ENCODE measurements at regions not wholly inside any gene's neighbourhood (a gene's known extent, or its start where the extent isn't known, plus 50 kb on each side); places are given as distances from the start of the nearest gene placed in this dataset.

DNA sequence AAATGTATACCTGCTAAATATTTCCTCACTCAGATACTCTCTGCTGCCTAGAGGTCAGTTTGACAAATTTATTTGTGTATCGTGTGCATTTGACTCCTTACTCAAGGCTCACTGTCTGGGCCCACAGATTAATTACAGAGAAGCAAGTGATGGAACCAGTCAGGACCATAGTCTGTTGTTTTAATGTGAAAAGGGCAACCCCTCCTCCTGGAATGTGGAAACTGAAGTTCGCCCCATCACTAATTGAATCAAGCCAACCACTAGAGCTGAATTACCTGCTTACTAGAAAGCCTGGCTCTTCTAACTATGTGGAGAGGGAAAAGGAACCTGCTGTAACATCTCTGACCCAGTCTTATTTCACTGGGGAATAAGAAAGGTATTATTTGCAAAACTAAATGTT lies 199.9 kb upstream of the KRR1 start:
- TF ChIP-seq, protein P1, sequence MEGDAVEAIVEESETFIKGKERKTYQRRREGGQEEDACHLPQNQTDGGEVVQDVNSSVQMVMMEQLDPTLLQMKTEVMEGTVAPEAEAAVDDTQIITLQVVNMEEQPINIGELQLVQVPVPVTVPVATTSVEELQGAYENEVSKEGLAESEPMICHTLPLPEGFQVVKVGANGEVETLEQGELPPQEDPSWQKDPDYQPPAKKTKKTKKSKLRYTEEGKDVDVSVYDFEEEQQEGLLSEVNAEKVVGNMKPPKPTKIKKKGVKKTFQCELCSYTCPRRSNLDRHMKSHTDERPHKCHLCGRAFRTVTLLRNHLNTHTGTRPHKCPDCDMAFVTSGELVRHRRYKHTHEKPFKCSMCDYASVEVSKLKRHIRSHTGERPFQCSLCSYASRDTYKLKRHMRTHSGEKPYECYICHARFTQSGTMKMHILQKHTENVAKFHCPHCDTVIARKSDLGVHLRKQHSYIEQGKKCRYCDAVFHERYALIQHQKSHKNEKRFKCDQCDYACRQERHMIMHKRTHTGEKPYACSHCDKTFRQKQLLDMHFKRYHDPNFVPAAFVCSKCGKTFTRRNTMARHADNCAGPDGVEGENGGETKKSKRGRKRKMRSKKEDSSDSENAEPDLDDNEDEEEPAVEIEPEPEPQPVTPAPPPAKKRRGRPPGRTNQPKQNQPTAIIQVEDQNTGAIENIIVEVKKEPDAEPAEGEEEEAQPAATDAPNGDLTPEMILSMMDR (IDR thresholded peaks at IDR 0.05) = no peak
- no peak for TF ChIP-seq POLR2A (IDR thresholded peaks at IDR 0.05)

Measured in breast epithelium (tissue), 3 donors.